Left colon (tissue), 2 donors: ENCODE measurements at regions not wholly inside any gene's neighbourhood (a gene's known extent, or its start where the extent isn't known, plus 50 kb on each side); places are given as distances from the start of the nearest gene placed in this dataset.

Source experiments
- ATAC-seq: fragments of 200-7000 bp; cut with Tn5 transposase; one replicate; pipeline ENCODE4 v1.9.1; 2020; ENCODE audit warnings: mild to moderate bottlenecking, moderate library complexity
- DNase-seq, 2 donors: peaks; one replicate each; pipeline ENCODE4 v3.0.0-alpha.2; 2020
- intact Hi-C, 2 donors: fragments of 100-400 bp; cut with DNase I in 1 of 2; cut with micrococcal nuclease in 1 of 2; formaldehyde crosslinking; loops; one replicate each; pipeline versions ENCODE4 v1.11.2 to v1.14.0; 2022; cut with DNase I, micrococcal nuclease
- donor health status: DM: no; HTN: no; CAD: no.
- donor health status: DM: yes; HTN: yes; CAD: no.

GRCh38 chr11:98566978-98567377 lies 453.8 kb upstream of the CNTN5 start:
- ATAC-seq (no peak), DNase-seq (no peak)
- intact Hi-C loops, result no loop called here

- DNase-seq (no peak), ATAC-seq (no peak)
- intact Hi-C loops, result no loop called here
Measured at GRCh38 chr11:98568013-98568412, 452.7 kb upstream of the CNTN5 start.

- no peak for ATAC-seq
- DNase-seq, result no peak
- intact Hi-C loops, result no loop called here
Measured at GRCh38 chr11:98572941-98573340, 447.8 kb upstream of the CNTN5 start.

DNA sequence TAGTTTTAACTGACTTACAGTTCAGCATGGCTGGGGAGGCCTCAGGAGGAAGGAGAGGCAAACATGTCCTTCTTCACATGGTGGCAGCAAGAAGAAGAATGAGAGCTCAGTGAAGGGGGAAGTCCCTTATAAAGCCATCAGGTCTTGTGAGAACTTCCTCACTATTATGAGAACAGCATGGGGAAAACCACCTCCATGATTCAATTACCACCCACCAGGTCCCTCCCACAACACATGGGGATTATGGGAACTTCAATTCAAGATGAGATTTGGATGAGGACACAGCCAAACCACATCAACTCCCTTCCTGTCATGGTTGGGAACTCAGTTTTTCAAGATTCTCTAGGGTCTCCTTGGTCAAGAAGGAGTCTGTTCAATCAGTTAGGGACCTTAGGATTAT lies 432.9 kb upstream of the CNTN5 start:
- intact Hi-C loops, result no loop called here
- DNase-seq (no peak), ATAC-seq (no peak)

DNA sequence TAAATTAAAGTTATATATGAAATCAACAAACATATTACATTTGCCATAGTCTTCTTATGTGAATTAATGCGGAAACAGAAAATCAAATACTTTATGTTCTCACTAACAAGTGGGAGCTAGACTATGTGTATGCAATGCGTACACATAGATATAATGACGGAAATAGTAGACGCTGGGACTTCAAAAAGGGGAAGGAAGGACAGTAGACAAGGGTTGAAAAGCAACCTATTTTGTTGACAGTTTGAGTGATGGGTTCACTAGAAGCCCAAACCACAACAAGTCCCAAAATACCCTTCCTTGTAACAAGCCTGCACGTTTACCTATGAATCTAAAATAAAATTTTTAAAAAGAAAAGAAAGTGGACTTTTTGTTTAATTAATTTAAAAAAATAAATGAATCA lies 430.8 kb upstream of the CNTN5 start:
- DNase-seq (no peak), ATAC-seq (no peak)
- intact Hi-C loops, result no loop called here

- intact Hi-C loops, result no loop called here
- no peak for ATAC-seq
Measured at GRCh38 chr11:98600103-98600502, 420.6 kb upstream of the CNTN5 start.

DNA sequence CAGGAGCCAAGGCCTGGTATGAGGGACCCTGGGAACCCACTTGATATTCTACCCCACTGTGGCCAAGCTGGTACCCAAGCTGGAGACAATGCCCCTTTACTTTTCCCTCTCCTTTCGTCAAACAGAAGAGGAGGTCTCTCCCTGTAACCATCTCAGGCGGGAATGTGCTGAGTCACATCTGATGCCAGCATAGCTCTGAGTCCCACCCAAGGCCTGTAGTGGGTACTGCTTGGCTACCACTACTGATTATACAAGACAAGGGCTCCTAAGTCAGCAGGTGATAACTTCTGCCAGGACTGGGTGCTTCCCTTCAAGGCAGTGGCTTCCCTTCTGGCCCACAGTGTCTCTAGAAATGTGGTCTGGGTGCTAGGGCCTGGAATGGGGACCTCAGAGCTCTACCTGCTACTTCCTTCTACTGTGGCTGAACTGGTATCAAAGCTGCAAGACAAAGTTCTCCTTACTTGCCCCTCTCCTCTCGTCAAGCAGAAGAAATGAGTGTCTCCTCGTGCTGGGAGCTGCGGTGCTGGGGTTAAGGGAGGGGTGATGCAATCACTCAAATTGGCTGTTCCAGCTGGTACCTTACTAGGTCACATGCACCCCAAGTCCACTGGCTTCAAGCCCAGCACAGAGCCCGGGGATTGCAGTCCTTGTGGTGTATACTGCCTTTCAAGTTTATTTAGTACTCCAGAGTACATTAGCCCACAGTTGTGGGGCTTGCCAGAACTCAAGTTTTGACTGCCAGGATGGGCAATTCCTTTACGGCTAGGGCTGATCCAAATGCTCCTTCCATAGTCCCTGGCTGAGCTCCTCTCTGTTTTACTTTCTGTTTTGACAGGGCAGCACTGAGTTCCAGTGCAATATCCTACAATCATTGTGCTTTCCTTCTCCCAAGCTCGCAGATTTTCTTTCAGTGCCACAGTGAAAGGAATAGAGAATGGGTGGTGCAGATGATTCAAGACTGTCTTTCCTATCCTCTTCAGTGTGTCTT lies 419.7 kb upstream of the CNTN5 start:
- DNase-seq, result peak in 1 of 2 donors; percentile 30
- intact Hi-C loops, result no loop called here
- no peak for ATAC-seq

More at GRCh38 chr11:98600103-98600502, 420.6 kb upstream of the CNTN5 start:
- no peak for DNase-seq

DNA sequence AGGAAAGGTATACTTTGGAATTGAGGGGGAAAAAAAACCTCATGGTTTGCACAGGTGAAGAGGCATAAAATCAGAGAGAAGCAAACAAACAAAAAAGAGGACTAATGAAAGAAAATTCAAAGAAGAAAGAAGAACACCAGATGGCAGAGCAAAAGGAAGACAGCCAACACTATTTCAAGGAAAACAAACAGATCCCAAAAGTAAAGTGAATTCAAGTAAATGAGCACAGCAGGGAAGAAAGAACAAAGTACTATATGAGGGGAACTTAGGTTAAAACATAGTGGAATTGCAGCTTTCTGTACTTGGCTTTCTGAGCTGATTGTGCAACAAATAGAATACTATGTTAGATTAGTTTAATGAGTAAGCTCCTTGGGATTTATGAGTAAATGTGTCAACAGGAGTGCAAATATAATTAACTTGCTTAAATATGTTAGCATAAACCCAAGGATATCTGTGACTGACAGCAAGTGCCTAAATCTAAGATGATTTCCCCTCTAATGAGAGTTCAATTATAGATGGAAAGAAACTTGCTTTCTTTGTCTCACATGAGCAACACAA lies 404.6 kb upstream of the CNTN5 start:
- ATAC-seq (no peak), DNase-seq (no peak)
- intact Hi-C loops, result no loop called here

DNA sequence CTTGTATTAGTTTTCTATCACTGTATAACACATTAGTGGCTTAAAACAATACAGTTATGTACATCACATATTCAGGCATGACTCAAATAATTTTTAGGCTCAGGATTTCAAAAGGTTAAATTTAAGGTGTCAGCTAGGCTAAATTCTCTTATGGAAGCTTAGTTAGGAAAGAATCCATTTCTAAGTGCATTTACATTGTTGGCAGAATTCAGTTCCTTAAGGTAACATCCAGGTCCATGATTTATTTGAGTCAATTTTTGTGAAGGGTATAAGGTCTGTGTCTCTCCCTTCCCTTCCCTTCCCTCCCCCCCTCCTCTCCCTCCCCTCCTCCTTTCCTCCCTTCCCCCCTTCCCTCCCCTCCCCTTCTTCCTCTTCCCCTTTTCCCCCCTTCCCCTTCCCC lies 399.0 kb upstream of the CNTN5 start:
- no peak for ATAC-seq
- intact Hi-C loops, result no loop called here
- DNase-seq, result no peak

DNA sequence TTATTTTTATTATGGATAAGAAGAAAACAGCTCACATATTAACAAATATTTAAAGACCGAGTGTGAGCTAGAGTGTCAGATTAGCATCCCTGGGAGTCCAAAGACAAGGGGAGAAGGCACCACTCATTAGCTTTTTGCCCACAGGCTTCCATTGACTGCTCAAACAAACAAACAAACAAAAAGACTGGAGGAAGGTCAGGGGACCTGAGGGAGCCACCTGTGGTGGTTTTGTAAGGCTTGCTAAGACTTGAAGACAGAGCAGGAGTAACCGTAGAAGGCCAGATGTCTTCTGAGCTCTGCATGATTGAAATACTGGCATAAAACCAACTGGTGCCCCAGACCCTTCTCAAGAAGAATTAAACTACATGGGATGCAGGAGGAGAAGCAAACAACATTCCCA lies 395.2 kb upstream of the CNTN5 start:
- DNase-seq (no peak), ATAC-seq (no peak)
- intact Hi-C loops, result no loop called here

DNA sequence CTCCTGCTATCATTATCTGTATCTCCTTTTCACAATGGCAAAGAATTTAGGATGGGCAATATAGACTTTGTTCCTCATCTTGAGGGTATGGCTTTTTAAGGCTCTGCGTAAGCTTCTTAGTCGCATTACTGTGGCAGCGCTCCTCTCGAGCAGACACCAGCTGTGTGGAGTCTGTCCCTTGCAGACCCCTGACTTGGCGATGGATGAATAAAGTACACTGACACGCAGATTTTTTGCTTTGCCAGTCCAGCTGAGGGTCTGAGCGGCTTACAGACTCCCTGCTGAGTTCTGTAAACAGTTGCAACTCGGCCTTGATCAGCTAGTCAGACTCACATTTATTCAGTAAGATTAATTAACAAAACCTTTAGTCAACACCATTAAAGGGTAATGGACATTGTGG lies 390.0 kb upstream of the CNTN5 start:
- intact Hi-C loops, result no loop called here
- no peak for ATAC-seq
- DNase-seq, result no peak

- DNase-seq (no peak), ATAC-seq (no peak)
- intact Hi-C loops, result no loop called here
Measured at GRCh38 chr11:98657711-98658110, 363.0 kb upstream of the CNTN5 start.

GRCh38 chr11:98659431-98659830 lies 361.3 kb upstream of the CNTN5 start:
- no peak for ATAC-seq
- DNase-seq, result no peak
- intact Hi-C loops, result no loop called here

DNA sequence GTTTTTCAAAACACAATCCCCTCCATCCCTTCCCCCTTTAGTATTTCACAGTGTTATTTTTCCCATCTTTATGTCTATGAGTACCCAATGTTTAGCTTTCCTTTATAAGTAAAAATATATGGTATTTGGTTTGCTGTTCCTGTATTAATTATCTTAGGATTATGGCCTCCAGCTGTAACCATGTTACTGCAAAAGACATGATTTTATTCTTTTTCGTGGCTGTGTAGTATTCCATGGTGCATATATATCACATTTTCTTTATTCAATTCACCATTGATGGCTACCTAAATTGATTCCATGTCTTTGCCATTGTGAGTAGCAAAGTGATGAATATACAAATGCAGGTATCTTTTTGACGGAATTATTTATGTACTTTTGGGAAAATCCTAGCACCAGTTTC lies 346.4 kb upstream of the CNTN5 start:
- no peak for ATAC-seq
- intact Hi-C loops, result no loop called here
- DNase-seq, result no peak

GRCh38 chr11:98679673-98680072 lies 341.1 kb upstream of the CNTN5 start:
- ATAC-seq (no peak), DNase-seq (no peak)
- intact Hi-C loops, result no loop called here

- intact Hi-C loops, result no loop called here
- DNase-seq (no peak), ATAC-seq (no peak)
Measured at GRCh38 chr11:98701541-98701940, 319.2 kb upstream of the CNTN5 start.

GRCh38 chr11:98703779-98704556 lies 316.8 kb upstream of the CNTN5 start:
- intact Hi-C loops, result no loop called here
- ATAC-seq, result no peak
- DNase-seq, result no peak

GRCh38 chr11:98710026-98710425 lies 310.7 kb upstream of the CNTN5 start:
- no peak for DNase-seq
- intact Hi-C loops, result no loop called here
- ATAC-seq, result no peak

GRCh38 chr11:98710986-98711385 lies 309.8 kb upstream of the CNTN5 start:
- intact Hi-C loops, result no loop called here
- DNase-seq, result no peak
- no peak for ATAC-seq

DNA sequence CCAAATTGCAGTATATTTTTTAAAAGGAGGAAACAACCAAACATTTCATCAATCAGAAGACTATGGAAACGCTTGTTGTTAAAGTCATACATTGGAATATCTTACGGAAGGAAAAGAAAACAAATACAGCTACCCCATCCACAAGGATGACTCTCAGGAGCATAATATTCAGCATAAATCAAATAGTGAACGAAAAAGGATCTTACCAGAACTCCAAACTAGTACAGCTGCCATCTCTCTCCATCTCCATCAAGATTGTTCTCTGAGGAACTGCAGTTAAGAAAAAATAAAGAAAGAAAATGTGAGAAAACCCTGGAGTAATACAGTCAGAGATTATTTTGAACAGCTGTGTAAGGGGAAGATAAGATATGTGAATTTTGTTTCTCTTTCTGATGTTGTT lies 299.8 kb upstream of the CNTN5 start:
- no peak for DNase-seq
- intact Hi-C loops, result no loop called here
- no peak for ATAC-seq
